ENCODE measurements at regions not wholly inside any gene's neighbourhood (a gene's known extent, or its start where the extent isn't known, plus 50 kb on each side); places are given as distances from the start of the nearest gene placed in this dataset.

DNA sequence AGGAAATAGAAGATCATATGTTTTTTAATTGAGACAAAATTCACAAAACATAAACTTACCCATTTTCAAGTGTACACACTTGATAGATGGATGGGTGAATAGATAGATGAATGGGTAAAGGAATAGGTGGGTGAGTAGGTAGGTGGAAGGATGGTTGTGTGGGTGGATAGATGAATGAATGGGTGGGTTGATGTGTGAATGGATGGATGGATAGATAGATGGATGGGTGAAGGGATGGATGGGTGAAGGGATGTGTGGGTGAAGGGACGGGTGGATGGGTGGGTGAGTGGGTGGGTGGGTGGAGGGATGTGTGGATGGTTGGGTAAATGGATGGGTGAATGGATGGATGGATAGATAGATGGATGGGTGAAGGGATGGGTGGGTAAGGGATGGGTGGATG, 86.1 kb upstream of the KCND3 start:
- H3K4me3 ChIP-seq: no peak overlapping the region
- H3K9me3 ChIP-seq: no peaks in the 10 kb centered on the region
- TF ChIP-seq, protein P1, sequence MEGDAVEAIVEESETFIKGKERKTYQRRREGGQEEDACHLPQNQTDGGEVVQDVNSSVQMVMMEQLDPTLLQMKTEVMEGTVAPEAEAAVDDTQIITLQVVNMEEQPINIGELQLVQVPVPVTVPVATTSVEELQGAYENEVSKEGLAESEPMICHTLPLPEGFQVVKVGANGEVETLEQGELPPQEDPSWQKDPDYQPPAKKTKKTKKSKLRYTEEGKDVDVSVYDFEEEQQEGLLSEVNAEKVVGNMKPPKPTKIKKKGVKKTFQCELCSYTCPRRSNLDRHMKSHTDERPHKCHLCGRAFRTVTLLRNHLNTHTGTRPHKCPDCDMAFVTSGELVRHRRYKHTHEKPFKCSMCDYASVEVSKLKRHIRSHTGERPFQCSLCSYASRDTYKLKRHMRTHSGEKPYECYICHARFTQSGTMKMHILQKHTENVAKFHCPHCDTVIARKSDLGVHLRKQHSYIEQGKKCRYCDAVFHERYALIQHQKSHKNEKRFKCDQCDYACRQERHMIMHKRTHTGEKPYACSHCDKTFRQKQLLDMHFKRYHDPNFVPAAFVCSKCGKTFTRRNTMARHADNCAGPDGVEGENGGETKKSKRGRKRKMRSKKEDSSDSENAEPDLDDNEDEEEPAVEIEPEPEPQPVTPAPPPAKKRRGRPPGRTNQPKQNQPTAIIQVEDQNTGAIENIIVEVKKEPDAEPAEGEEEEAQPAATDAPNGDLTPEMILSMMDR (IDR thresholded peaks at IDR 0.05): no peak
- H3K27me3 ChIP-seq (ENCODE audit: insufficient read depth in 3 of 3, low read length in 2 of 3): peaks cover 0 to 4% (median 0%) of the 10 kb centered on the region in 3 donors
- no peaks in the 10 kb centered on the region for H3K4me1 ChIP-seq
- no peak overlapping the region for H3K27ac ChIP-seq
- WGBS, 3 donors: 79 to 90% (median 86%) methylated on average over 1 of the region's 1 CpG
- no peak for DNase-seq
- ATAC-seq: no peak
- no peaks in the 10 kb centered on the region for H3K36me3 ChIP-seq (ENCODE audit: insufficient read depth in 1 of 2, low read depth in 1 of 2)
- intact Hi-C loops (cut with DNase I): no loop called here

DNA sequence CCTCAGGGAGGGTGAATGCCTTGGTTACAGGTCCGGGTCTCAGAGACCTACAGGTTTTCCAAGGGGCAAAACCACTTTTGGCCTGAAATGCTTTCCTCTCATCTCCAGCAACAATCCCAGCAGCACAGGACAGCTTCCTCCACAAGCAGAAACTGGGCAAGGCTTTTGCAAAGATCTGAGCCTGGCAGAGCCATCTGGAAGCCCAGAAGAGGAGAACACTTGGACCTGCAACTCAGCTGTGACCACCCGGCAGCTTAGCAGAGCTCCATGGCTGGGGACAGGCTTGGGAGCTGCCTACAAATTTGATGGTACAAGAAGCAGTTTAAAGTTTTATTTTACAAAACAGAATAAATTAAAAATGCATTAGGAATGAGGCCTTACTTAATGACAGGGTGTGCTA, 90.0 kb upstream of the KCND3 start:
- Histone ChIP-seq H3K27me3 (ENCODE audit: insufficient read depth in 3 of 3, low read length in 2 of 3) (peaks cover 0 to 4% (median 0%) of the 10 kb centered on the region in 3 donors), H3K36me3 (ENCODE audit: insufficient read depth in 1 of 2, low read depth in 1 of 2) (no peaks in the 10 kb centered on the region), H3K9me3 (no peaks in the 10 kb centered on the region), H3K27ac (no peak overlapping the region), H3K4me3 (no peak overlapping the region), H3K4me1 (no peaks in the 10 kb centered on the region)
- TF ChIP-seq, protein P1 (IDR thresholded peaks at IDR 0.05): no peak
- DNase-seq (no peak), ATAC-seq (no peak)
- intact Hi-C loops (cut with DNase I): no loop called here
- WGBS, 3 donors: 51 to 61% (median 60%) methylated on average over 2 of the region's 2 CpGs

GRCh38 chr1:112083487-112083886, 94.0 kb upstream of the KCND3 start:
- H3K9me3 ChIP-seq: no peaks in the 10 kb centered on the region
- no peak overlapping the region for H3K4me3 ChIP-seq
- intact Hi-C loops (cut with DNase I): no loop called here
- H3K4me1 ChIP-seq: no peaks in the 10 kb centered on the region
- no peak overlapping the region for H3K27ac ChIP-seq
- ATAC-seq (no peak), DNase-seq (no peak)
- H3K27me3 ChIP-seq (ENCODE audit: insufficient read depth in 3 of 3, low read length in 2 of 3): peaks cover 0 to 3% (median 0%) of the 10 kb centered on the region in 3 donors
- 16 to 24% (median 18%) methylated on average over 3 of the region's 3 CpGs for WGBS, 3 donors
- TF ChIP-seq, protein P1 (IDR thresholded peaks at IDR 0.05): no peak
- H3K36me3 ChIP-seq (ENCODE audit: insufficient read depth in 1 of 2, low read depth in 1 of 2): no peaks in the 10 kb centered on the region

GRCh38 chr1:112092656-112093371, 103.3 kb upstream of the KCND3 start:
- WGBS, 3 donors: 26 to 34% (median 27%) methylated on average over 7 of the region's 7 CpGs
- intact Hi-C loops (cut with DNase I): no loop called here

More at GRCh38 chr1:112092656-112093371, 103.3 kb upstream of the KCND3 start:
- Histone ChIP-seq H3K27me3 (ENCODE audit: insufficient read depth in 3 of 3, low read length in 2 of 3) (peaks cover 0 to 5% (median 0%) of the 10 kb centered on the region in 3 donors), H3K4me1 (no peaks in the 10 kb centered on the region), H3K27ac (no peak overlapping the region), H3K4me3 (no peak overlapping the region), H3K36me3 (ENCODE audit: insufficient read depth in 1 of 2, low read depth in 1 of 2) (no peaks in the 10 kb centered on the region), H3K9me3 (no peaks in the 10 kb centered on the region)
- DNase-seq (no peak), ATAC-seq (no peak)
- TF ChIP-seq, protein P1 (IDR thresholded peaks at IDR 0.05): no peak
